IMR-90 (cell line): ENCODE measurements at regions not wholly inside any gene's neighbourhood (a gene's known extent, or its start where the extent isn't known, plus 50 kb on each side); places are given as distances from the start of the nearest gene placed in this dataset.

Experiments used
- ATAC-seq: fragments of 200-7000 bp; cut with Tn5 transposase; 2 replicates; pipeline ENCODE4 v1.9.1; 2020; ENCODE audit warnings: low read depth, mild to moderate bottlenecking, moderate library complexity
- BruUV-seq: library from RNA; stranded (reverse); fragments of 400-500 nt; replicated peaks from 2 replicates; lab custom pipeline; 2021; lab: Mats Ljungman, UMichigan
- CTCF ChIA-PET: fragments of 300-600 bp; formaldehyde crosslinking; extraction: SDS; loops from one replicate; lab custom pipeline; 2021; ENCODE audit warnings: antibody characterized with exemption; lab: Yijun Ruan, JAX
- POLR2A ChIA-PET: fragments of 300-600 bp; sonication (Branson Sonifier 250); formaldehyde crosslinking; loops from one replicate; lab custom pipeline; 2022; ENCODE audit warnings: antibody characterized with exemption; ENCODE audit not compliant: unreplicated experiment; lab: Charles Lee
- DNase-seq: peaks from one replicate; pipeline ENCODE4 v3.0.0; 2013
- H2AFZ ChIP-seq: replicated peaks from 2 replicates; pipeline ENCODE3; 2013; ENCODE audit warnings: low read length, mild to moderate bottlenecking; ENCODE audit not compliant: poor library complexity
- H2AK5ac ChIP-seq: 2 replicates; pipeline ENCODE4 v1.6.1; 2013; ENCODE audit warnings: low read depth, low read length, inconsistent platforms
- H2AK9ac ChIP-seq: replicated peaks from 2 replicates; pipeline ENCODE3; 2013; ENCODE audit warnings: mild to moderate bottlenecking, low read depth, low read length, moderate library complexity; ENCODE audit not compliant: poor library complexity
- H2BK120ac ChIP-seq: 2 replicates; pipeline ENCODE4 v1.6.1; 2013; ENCODE audit warnings: low read depth, low read length, inconsistent platforms
- H2BK15ac ChIP-seq: 3 replicates; pipeline ENCODE4 v1.6.1; 2013; ENCODE audit warnings: low read depth, low read length, inconsistent platforms
- H2BK20ac ChIP-seq: 2 replicates; pipeline ENCODE4 v1.6.1; 2013; ENCODE audit warnings: low read depth, mild to moderate bottlenecking, inconsistent platforms, low read length, moderate library complexity
- H2BK5ac ChIP-seq: 2 replicates; pipeline ENCODE4 v1.6.1; 2013; ENCODE audit warnings: mild to moderate bottlenecking, low read depth, low read length, inconsistent platforms; ENCODE audit not compliant: poor library complexity, severe bottlenecking
- H3K14ac ChIP-seq: replicated peaks from 2 replicates; pipeline ENCODE4 v1.6.1; 2013; ENCODE audit warnings: low read depth, low read length, inconsistent platforms
- H3K18ac ChIP-seq: 2 replicates; pipeline ENCODE4 v1.6.1; 2013; ENCODE audit warnings: low read depth, low read length, control low read depth
- H3K23ac ChIP-seq: 2 replicates; pipeline ENCODE4 v1.6.1; 2013; ENCODE audit warnings: low read depth, low read length, inconsistent platforms
- H3K27ac ChIP-seq: 2 replicates; pipeline ENCODE4 v1.5.1; 2013; ENCODE audit warnings: mild to moderate bottlenecking, control low read depth, low read length; ENCODE audit not compliant: insufficient read depth
- H3K27me3 ChIP-seq: 2 replicates; pipeline ENCODE4 v1.6.1; 2013; ENCODE audit warnings: low read length; ENCODE audit not compliant: control insufficient read depth, insufficient read depth
- H3K36me3 ChIP-seq: 2 replicates; pipeline ENCODE4 v1.6.1; 2013; ENCODE audit warnings: low read length, mixed read lengths; ENCODE audit not compliant: control insufficient read depth, insufficient read depth
- H3K4ac ChIP-seq: 2 replicates; pipeline ENCODE4 v1.6.1; 2013; ENCODE audit warnings: low read depth, low read length, inconsistent platforms
- H3K4me1 ChIP-seq: 2 replicates; pipeline ENCODE4 v1.6.1; 2013; ENCODE audit warnings: low read length, mixed read lengths; ENCODE audit not compliant: control insufficient read depth, insufficient read depth
- H3K4me2 ChIP-seq: 2 replicates; pipeline ENCODE4 v1.6.1; 2013; ENCODE audit warnings: low read depth, mild to moderate bottlenecking, control low read depth, low read length, moderate library complexity
- H3K4me3 ChIP-seq: 2 replicates; pipeline ENCODE4 v1.5.1; 2013; ENCODE audit warnings: low read depth, mild to moderate bottlenecking, control low read depth, low read length, moderate library complexity; ENCODE audit not compliant: insufficient read depth
- H3K56ac ChIP-seq: 2 replicates; pipeline ENCODE4 v1.6.1; 2013; ENCODE audit warnings: low read length, inconsistent platforms; ENCODE audit not compliant: insufficient read depth; ENCODE audit errors: extremely low read depth
- H3K79me1 ChIP-seq, 2 experiments: 2 replicates each; pipeline ENCODE4 v1.6.1; 2013; ENCODE audit warnings: low read length in 2 of 2, inconsistent platforms in 1 of 2, low read depth in 1 of 2
- H3K9ac ChIP-seq: 2 replicates; pipeline ENCODE4 v1.6.1; 2013; ENCODE audit warnings: low read depth, low read length, control low read depth
- H3K9me1 ChIP-seq: 2 replicates; pipeline ENCODE4 v1.6.1; 2013; ENCODE audit warnings: low read length, inconsistent platforms; ENCODE audit not compliant: insufficient read depth
- H3K9me3 ChIP-seq: 2 replicates; pipeline ENCODE4 v1.6.1; 2013; ENCODE audit warnings: low read length; ENCODE audit not compliant: control insufficient read depth, insufficient read depth
- H4K20me1 ChIP-seq: 2 replicates; pipeline ENCODE4 v1.6.1; 2013; ENCODE audit warnings: low read length, inconsistent platforms; ENCODE audit not compliant: insufficient read depth
- H4K5ac ChIP-seq: 2 replicates; pipeline ENCODE4 v1.6.1; 2013; ENCODE audit warnings: mild to moderate bottlenecking, low read depth, low read length, control low read depth
- H4K8ac ChIP-seq, 2 experiments: 2 replicates each; pipeline ENCODE4 v1.6.1; 2013; ENCODE audit warnings: low read depth in 2 of 2, low read length in 2 of 2, control low read depth in 1 of 2, inconsistent platforms in 1 of 2
- H4K91ac ChIP-seq: 2 replicates; pipeline ENCODE4 v1.6.1; 2013; ENCODE audit warnings: low read depth, low read length, inconsistent platforms; ENCODE audit not compliant: insufficient read depth
- FOS ChIP-seq: fragments of 150-350 bp; IDR thresholded peaks from 2 replicates; pipeline ENCODE4 v1.6.1; 2016; ENCODE audit warnings: low read depth, low read length
- WGBS, 2 experiments: methylation state at CpG; one replicate each; pipeline versions ENCODE4 v1.1.5 to v1.1.7; 2013; ENCODE audit warnings: missing lambda C conversion rate in 2 of 2; ENCODE audit not compliant: insufficient read length in 1 of 2; ENCODE audit errors: extremely low coverage in 2 of 2; 5-methylcytosine and 5-hydroxymethylcytosine counted together
- dilution Hi-C: fragments of 300-500 bp; cut with HindIII; formaldehyde crosslinking; loops from one replicate; pipeline ENCODE4 v1.14.3; 2018; ENCODE audit warnings: low sequenced_read_pairs; ENCODE audit not compliant: unreplicated experiment
- in situ Hi-C: fragments of 300-500 bp; cut with MboI; formaldehyde crosslinking; loops from 3 replicates; pipeline ENCODE4 v1.14.3; 2019; ENCODE audit warnings: low sequenced_read_pairs, inconsistent platforms, mixed read lengths
- intact Hi-C: fragments of 100-400 bp; cut with micrococcal nuclease; formaldehyde crosslinking; loops from 2 replicates; pipeline ENCODE4 v1.10.0; 2022

DNA sequence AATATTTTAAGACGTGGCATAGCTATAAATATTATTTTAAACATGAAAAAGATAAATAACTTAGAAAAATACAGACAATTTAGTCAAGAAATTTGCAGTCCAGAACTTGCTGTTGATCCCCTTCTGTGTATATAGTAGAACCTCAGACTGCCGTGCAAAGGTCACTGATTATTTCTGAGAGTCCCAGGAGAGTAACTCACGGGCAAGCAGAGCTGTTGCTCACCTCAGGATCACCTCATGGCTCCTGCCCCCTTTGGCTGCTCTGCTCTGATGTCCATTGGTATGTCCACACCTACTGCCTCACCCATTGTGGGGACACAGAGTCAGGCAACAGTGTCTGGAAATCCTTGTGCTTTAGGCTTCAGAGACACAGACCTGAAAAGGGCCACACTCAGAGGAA is 392.9 kb upstream of the CELF4 start:
- no peak overlapping the region for H3K23ac ChIP-seq
- intact Hi-C loops (no loop called here), dilution Hi-C loops (no loop called here), in situ Hi-C loops (no loop called here)
- H4K91ac ChIP-seq, result no peak overlapping the region
- H2AK9ac ChIP-seq, result no peak overlapping the region
- DNase-seq (no peak), ATAC-seq (no peak)
- no peak overlapping the region for H3K18ac ChIP-seq
- no peak overlapping the region for H3K4me3 ChIP-seq
- no peaks in the 10 kb centered on the region for H3K79me1 ChIP-seq
- no peak overlapping the region for H2BK20ac ChIP-seq
- H4K8ac ChIP-seq, result no peak overlapping the region
- H2AFZ ChIP-seq, result no peak overlapping the region
- H3K27ac ChIP-seq, result no peak overlapping the region
- H3K4me2 ChIP-seq, result no peak overlapping the region
- no peak overlapping the region for H3K9ac ChIP-seq
- H2BK15ac ChIP-seq, result no peak overlapping the region
- no CpG with 5 or more reads among the region's 3 CpGs for WGBS, 2 experiments
- ChIA-PET CTCF (no interaction called here), POLR2A (no interaction called here)
- no TSS peak for BruUV-seq
- H3K9me1 ChIP-seq, result no peaks in the 10 kb centered on the region
- no peak overlapping the region for H3K4ac ChIP-seq
- H4K5ac ChIP-seq, result no peak overlapping the region
- no peak overlapping the region for H2BK5ac ChIP-seq
- H3K56ac ChIP-seq, result no peak overlapping the region
- no peak for TF ChIP-seq FOS
- no peak overlapping the region for H3K14ac ChIP-seq
- peaks cover 23% of the 10 kb centered on the region for H3K9me3 ChIP-seq
- no peak overlapping the region for H2BK120ac ChIP-seq
- no peaks in the 10 kb centered on the region for H3K36me3 ChIP-seq
- no peak overlapping the region for H2AK5ac ChIP-seq
- H4K20me1 ChIP-seq, result no peaks in the 10 kb centered on the region
- no peaks in the 10 kb centered on the region for H3K4me1 ChIP-seq
- no peaks in the 10 kb centered on the region for H3K27me3 ChIP-seq
